LHCN-M2 (cell line): ENCODE measurements at regions not wholly inside any gene's neighbourhood (a gene's known extent, or its start where the extent isn't known, plus 50 kb on each side); places are given as distances from the start of the nearest gene placed in this dataset.
"Not testable (repeated sequence)": the region's sequence is repeated elsewhere in the genome, so short reads cannot be mapped to it uniquely, and the experiment has no call there.

ENCODE experiments used
- DNase-seq: peaks from one replicate; pipeline ENCODE4 v3.0.0-alpha.2; 2012; ENCODE audit warnings: low read depth

- no peak for DNase-seq
Measured at GRCh38 chr6:25157183-25157582, 122.0 kb upstream of the CARMIL1 start.

DNA sequence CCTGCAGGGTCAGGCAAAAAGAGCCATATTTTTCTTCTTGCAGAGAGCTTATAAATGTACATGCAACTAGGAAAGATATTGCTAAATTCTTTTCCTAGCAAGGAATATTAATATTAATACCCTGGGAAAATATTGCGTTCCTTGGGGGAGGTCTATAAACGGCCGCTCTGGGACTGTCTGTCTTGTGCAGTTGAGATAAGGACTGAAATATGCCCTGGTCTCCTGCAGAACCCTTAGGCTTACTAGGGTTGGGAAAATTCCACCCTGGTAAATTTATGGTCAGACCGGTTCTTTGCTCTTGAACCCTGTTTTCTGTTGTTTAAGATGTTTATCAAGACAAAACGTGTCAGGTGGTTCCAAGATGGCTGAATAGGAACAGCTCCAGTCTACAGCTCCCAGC, 121.3 kb upstream of the CARMIL1 start:
- no peak for DNase-seq

DNA sequence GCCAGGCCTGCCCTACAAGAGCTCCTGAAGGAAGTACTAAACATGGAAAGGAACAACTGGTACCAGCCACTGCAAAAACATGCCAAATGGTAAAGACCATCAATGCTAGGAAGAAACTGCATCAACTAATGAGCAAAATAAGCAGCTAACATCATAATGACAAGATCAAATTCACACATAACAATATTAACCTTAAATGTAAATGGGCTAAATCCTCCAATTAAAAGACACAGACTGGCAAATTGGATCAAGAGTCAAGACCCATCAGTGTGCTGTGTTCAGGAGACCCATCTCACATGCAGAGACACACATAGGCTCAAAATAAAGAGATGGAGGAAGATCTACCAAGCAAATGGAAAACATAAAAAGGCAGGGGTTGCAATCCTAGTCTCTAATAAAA, 119.0 kb upstream of the CARMIL1 start:
- DNase-seq, result not testable (repeated sequence)

DNA sequence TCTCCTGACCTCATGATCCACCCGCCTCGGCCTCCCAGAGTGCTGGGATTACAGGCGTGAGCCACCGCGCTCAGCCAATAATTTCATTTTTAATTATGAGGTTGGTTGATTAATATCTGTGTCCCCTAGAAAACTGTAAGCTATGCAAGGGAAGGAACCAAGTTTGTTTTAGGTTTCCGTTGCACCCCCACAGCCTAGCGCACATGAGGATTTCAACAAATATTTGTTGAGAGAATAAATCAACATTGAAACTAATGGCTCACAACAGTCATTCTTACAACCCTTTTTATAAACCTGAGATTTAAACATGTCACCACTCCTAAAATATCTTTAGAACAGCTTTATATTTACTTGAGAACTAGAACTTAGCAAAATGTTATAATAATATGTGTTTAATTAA, 114.0 kb upstream of the CARMIL1 start:
- DNase-seq, result no peak

- no peak for DNase-seq
Measured at GRCh38 chr6:25165800-25166199, 113.4 kb upstream of the CARMIL1 start.

DNA sequence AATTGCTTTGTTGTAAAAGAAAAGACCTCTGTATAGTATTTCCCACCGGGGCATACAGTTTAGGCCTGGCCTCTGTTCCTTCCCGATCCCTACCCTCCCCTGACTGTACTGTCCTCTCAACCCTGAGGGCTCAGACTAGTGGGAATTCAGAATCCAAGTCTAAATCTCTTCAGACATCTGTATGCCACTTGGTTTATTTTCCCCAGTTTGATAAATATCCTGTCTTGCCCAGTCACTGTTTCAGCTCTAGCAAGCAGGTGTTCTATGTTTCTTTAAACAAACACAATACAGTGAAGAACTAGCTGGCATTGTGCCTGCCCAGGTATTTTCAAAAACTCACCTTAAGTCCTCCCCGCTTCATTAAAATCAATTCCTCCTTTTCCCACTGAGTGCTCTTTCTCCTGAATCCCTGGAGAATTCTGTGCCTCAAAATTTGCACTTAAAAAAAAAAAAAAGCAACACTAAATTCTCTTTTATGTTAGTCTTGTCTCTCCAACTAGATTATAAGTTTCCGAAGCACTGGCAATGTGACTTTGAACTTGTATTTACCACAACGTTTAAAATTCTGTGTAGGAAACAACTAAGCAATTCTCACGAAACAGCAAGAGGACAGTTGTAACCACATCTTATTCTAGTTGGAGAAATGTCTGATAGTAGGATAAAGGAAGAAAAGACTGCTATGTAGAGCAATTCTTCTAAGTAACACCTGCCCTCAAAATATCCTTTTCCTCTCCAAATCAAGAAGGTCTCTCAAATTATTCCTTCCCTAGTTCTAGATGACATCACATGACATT, 112.0 kb upstream of the CARMIL1 start:
- no peak for DNase-seq

DNA sequence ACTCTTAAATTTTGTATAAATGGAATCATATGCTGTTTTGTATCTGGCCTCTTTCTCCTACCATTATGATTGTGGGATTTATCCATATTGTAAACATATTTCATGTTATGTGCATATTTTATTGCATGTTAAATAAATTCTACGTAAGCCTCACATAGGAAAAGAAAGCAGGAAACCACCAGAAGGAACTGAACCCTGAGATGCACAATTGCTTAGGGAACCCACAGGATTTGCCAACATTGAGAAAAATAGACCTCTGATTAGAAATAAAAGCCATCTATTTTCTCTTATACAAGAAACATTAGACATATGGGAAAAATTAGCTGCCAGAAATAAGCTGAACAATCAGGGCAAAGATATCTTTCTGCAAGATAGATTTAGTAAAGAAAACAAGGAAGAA, 111.2 kb upstream of the CARMIL1 start:
- no peak for DNase-seq

- DNase-seq, result no peak
Measured at GRCh38 chr6:25168637-25169036, 110.5 kb upstream of the CARMIL1 start.

- no peak for DNase-seq
Measured at GRCh38 chr6:25169553-25169952, 109.6 kb upstream of the CARMIL1 start.

GRCh38 chr6:25169961-25170360, 109.2 kb upstream of the CARMIL1 start:
- DNase-seq, result no peak

GRCh38 chr6:25170640-25171039, 108.5 kb upstream of the CARMIL1 start:
- no peak for DNase-seq

DNA sequence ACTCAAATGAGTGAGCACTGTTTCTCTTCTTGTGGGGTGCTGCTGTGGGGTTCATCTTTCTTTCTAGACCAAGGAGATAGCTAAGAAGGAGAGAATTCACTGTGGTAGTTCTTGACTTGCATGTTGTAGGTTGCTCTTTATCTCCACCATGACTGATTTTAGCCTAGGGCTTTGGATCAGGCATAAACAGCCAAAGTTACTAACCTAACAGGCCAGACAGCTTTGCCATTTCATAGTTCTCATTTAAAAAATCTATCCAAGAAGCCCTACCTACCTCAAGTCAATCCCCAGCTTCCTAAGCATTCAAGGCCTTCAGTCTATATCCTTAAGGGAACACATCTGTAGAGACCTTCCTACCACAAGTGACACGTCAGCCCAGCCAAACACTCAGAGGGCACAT, 107.9 kb upstream of the CARMIL1 start:
- no peak for DNase-seq

- DNase-seq, result peak; percentile 94
Measured at GRCh38 chr6:25172819-25173218, 106.4 kb upstream of the CARMIL1 start.

DNA sequence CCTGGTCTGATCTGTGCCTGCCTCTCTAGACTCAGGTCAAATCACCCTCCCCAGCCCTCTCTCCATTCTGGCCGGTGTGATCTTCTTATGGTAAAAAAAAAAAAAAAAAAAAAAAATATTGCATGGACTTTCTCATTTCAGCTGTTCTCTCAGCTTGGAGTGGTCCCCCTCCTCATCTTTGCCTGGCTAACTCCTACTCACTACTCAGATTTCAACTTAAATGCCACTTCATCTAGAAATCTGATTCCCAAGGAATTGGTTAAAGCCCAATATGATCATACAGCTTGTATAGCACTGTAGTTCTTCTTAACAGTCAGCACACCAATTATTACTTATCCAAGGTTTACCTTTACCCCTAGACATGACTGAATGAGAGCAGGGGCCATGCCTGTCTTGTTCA, 105.9 kb upstream of the CARMIL1 start:
- DNase-seq, result peak; percentile 36

- DNase-seq, result peak; percentile 93
Measured at GRCh38 chr6:25173951-25174474, 105.2 kb upstream of the CARMIL1 start.

DNA sequence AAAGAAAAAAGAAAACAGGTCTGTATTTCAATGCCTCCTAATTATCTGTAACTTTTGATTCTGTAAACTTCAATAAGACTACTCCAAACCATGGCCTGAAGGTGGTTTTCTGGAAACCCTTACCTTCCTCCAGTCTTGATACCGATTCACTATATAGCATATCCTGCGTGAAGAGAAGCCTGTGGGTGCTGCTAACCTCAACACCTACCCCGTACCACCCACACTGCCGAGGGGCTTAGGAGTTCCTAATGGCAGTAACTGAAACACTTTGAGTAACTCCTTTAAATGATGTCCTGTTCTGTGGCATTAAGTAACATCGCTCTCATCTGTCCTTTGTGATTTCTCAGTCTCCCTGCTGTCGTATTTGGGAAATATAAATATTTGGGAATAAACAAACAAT, 104.5 kb upstream of the CARMIL1 start:
- no peak for DNase-seq

- DNase-seq, result no peak
Measured at GRCh38 chr6:25175196-25175595, 104.0 kb upstream of the CARMIL1 start.

- no peak for DNase-seq
Measured at GRCh38 chr6:25175681-25176080, 103.5 kb upstream of the CARMIL1 start.

GRCh38 chr6:25176466-25176865, 102.7 kb upstream of the CARMIL1 start:
- no peak for DNase-seq

GRCh38 chr6:25177500-25178028, 101.6 kb upstream of the CARMIL1 start:
- DNase-seq, result no peak

GRCh38 chr6:25178336-25179035, 100.7 kb upstream of the CARMIL1 start:
- DNase-seq, result no peak

- peak; percentile 74 for DNase-seq
Measured at GRCh38 chr6:25179051-25179778, 100.0 kb upstream of the CARMIL1 start.
